Stimulated activated CD4-positive, alpha-beta T cell treated with anti-CD3 and anti-CD28 coated beads, Interleukin-4, amount 100 ng/mL, for 24 hours (primary cell): ENCODE measurements at regions not wholly inside any gene's neighbourhood (a gene's known extent, or its start where the extent isn't known, plus 50 kb on each side); places are given as distances from the start of the nearest gene placed in this dataset.

Source experiments
- DNase-seq: peaks from one replicate; pipeline ENCODE4 v3.0.0-alpha.2; 2020

GRCh38 chr7:46145412-46145811 is 224.3 kb upstream of the IGFBP3 start:
- DNase-seq: no peak

- DNase-seq: no peak
Observed at GRCh38 chr7:46143949-46144917, 223.2 kb upstream of the IGFBP3 start.

GRCh38 chr7:46143421-46143820 is 222.3 kb upstream of the IGFBP3 start:
- DNase-seq: no peak

GRCh38 chr7:46139079-46139478 is 218.0 kb upstream of the IGFBP3 start:
- DNase-seq: no peak

DNA sequence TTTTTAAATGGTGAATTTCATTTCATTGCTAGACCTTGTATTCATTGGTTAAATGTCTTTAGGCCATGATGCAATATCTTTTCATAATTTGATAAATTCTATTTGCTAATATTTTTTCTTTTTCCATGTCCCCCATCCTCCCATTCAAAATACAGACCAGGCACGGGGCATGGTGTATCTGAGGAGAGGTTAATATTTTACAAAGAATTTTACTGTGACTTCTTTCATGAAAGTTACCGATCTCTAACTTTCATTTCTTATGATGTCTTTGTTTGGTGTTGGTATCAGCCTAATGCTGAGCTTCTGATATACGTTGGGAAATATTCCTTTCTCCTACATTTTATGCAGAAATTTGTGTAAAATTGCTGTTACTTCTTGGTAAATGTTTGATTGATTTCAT is 216.7 kb upstream of the IGFBP3 start:
- DNase-seq: no peak

DNA sequence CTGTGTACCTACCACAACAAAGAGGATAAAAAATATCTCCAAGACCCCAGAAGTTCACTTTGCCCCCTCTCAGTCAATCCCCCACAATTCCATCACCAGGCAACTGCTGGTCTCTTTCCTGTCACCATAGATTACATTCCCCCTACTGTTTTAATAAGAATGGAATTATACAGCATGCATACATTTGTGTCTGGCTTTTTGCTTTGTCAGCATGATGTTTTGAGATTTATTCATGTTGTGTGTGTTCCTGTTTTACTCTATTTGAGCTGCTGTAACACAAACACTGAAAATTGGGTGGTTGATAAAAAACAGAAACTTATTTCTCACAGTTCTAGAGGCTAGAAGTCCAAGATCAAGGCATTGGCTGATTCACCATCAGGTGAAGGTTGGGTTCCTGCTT is 214.5 kb upstream of the IGFBP3 start:
- no peak for DNase-seq

GRCh38 chr7:46134795-46135194 is 213.7 kb upstream of the IGFBP3 start:
- DNase-seq: no peak

DNA sequence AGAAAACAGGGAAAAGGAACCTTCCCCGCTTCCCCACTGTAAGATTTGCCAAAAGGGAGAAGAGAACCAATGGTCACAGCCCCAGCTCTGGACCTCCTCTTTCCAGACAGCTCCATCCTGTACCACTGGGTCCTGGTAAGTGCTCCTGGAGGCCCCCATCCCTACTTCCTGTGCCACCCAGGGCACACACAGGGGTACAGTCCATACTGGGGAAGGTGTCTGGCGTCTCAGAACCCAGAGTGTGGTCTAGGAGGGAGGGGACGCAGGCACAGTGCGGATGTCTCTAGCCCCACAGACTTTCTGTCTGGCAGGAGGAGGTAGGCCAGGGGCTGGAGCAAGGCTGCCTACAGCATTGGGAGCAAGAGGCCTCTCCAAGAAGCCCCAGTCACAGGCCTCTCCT is 213.3 kb upstream of the IGFBP3 start:
- no peak for DNase-seq

DNA sequence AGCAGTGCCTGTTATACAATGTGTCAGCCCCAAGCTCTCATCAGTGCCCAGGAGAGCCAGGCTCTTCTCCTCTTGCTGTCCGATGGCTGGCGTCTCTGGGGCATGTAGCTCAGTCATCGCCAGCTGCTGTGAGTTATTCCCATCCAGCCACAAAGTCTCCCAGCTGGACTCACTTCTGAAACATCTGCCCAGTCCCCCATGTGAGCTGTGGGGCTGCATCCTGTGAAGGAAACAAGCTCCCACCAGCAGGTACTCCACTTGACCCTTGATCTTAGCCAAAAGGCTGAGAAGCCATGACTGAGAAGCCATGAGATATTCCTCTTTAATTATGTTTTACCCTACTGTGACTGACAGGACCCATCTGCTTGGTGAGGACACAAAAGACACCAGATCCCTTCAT is 212.7 kb upstream of the IGFBP3 start:
- DNase-seq: no peak

GRCh38 chr7:46133072-46133471 is 212.0 kb upstream of the IGFBP3 start:
- DNase-seq: no peak

- no peak for DNase-seq
Observed at GRCh38 chr7:46131916-46132795, 211.1 kb upstream of the IGFBP3 start.

GRCh38 chr7:46129831-46130230 is 208.8 kb upstream of the IGFBP3 start:
- no peak for DNase-seq

- DNase-seq: no peak
Observed at GRCh38 chr7:46127814-46128213, 206.7 kb upstream of the IGFBP3 start.

DNA sequence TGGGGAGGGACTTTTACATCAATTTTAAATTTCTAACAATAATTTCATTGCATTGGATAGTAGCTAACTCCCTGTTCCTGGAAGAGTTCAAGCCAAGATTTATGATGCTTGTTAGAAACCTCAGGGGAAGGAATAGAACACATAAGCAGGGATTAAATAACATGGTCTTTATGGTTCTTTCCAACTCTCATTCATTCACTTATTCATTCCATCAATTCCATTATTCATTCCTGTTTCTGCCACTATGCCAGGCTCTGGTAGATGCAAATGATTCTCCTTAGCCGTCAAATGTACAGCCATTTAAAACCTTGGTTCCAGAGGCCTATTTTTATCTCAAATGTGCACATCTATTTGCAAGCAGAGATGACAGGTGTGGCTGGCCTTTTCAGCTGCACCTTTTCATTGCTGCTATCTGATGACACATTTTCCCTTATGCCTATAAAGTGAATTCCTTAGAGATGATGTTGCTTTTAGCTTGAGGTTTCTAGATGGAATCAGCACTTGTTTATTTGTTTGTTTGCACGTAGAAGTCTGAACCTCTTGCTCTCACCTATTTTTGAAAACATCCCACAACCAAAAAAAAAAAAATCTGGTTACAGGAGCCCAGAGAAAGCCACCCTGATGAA is 205.7 kb upstream of the IGFBP3 start:
- no peak for DNase-seq

DNA sequence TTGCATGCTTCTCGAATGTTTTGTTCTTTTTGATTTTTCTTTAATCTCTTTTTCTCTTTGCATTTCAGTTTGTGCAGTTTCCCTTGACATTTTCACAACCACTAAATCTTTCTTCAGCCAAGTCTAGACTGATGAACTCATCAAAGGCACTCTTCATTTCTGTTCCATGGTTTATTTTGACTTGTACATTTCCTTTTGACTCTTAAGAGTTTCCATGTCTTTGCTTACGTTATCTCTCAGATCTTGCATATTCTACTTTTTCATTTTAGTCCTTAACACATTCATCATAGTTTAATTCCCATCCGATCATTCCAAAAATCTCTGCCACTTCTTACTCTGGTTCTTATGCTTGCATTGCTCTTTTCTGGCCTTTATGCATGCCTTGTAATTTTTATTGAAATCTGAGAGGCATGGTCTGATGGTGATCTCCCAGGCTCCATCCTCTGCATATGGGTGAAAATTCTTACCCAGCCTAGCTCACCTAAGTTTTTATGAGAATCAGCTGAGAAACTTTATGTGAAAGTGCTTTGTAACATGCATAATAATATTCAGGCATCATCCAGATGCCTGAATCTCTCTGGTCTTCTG is 202.8 kb upstream of the IGFBP3 start:
- no peak for DNase-seq

- no peak for DNase-seq
Observed at GRCh38 chr7:46115410-46115809, 194.3 kb upstream of the IGFBP3 start.

- no peak for DNase-seq
Observed at GRCh38 chr7:46109437-46109836, 188.4 kb upstream of the IGFBP3 start.

DNA sequence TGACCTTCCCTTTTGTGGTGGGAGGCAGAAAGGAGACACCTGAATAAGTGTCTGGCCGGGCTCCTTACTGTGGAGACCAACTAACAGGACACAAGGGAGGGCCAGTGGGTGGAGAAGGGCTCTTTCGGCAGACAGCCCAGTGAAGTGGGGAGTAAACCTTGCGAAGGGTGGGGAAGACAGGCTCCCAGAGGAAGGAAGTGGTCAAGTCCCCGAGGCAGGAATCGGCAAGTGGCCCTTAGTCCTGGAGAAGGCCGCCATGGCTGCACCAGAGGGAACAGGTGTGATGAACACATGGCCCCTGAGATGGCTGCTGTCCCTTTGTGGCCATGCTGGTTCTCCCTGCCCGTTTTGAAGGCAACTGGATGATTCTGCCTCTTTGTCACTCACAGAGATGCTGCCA is 187.2 kb upstream of the IGFBP3 start:
- DNase-seq: no peak

DNA sequence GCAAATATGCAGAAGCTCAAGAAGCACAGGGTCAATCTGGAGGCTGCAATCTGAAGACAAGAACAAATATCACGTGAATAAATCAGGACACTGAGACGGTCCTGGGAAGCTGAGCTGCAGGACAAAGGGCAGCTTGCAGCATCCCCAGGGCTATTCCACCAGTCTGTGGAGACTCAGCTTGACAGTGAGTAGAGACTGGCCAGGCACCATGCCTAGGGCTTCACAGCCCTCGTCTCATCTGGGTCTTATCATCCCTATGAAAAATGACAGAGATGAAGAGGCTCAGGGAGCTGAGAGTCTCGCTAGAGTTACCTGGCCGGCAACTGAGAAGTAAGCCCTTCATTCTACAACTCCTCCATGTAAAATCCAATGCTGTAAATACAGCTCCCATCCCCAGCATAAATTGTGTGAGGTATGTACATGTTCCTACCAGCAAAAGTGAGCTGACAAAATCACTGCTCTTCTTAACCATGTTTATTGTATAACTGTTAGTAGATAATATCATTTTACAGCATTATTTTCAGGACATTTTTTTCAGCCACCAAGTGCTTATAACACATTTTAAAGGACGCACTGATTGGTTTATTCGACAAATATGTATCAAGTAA is 186.6 kb upstream of the IGFBP3 start:
- DNase-seq: no peak

DNA sequence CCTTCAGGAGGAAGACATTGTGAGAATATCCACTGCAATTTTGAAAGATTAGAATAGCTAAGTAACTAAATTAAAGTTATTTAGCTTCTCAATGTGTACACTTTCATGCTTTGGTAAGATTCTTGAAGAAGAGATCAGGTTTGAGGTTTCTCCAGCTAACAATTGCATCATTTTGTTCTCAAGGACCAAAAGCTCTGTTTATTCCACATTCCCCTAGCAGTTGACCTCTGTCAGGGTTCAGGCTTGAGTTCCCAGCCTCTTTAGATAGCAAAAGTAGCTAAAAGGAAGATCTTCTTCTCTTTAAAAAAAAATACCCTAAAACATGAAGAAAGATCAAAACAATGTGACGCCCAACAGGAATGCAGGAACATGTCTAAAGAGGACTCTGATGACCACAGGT is 179.4 kb upstream of the IGFBP3 start:
- no peak for DNase-seq

- no peak for DNase-seq
Observed at GRCh38 chr7:46099076-46099475, 178.0 kb upstream of the IGFBP3 start.

DNA sequence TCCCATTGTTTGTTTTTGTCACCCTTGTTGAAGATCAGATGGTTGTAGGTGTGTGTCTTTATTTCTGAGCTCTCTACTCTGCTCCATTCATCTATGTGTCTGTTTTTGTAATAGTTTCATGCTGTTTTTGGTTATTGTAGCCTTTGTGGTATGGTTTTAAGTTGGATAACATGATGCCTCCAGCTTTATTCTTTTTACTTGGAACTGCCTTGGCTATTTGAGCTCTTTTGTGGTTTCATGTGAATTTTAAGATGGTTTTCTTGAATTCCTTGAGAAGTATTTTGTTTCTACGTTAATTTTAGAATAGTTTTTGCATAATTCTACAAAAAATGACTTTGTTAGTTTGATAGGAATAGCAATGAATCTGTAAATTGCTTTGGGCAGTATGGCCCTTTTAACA is 170.0 kb upstream of the IGFBP3 start:
- DNase-seq: no peak

DNA sequence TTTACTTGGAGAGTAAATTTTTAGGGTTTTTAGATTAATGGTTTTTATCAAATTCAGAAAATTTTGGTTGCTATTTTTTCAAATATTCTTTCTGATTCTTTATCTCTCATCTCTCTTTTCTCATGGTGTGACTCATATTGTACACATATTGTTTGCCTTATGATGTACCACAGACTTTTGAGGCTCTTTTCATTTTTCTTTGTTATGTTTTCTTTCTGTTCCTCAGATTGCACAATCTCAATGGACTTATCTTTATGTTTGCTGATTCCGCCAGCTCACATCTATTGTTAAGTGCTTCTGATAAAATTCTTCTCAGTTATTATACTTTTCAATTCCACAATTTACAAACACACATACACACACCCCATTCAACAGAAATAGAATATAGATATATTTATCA is 168.2 kb upstream of the IGFBP3 start:
- DNase-seq: no peak
